ENCODE measurements at regions not wholly inside any gene's neighbourhood (a gene's known extent, or its start where the extent isn't known, plus 50 kb on each side); places are given as distances from the start of the nearest gene placed in this dataset.

GRCh38 chr6:67393356-67393755 lies 1241.7 kb upstream of the ADGRB3 start:
- no peak for DNase-seq (ENCODE audit: low read depth in 2 of 2)

DNA sequence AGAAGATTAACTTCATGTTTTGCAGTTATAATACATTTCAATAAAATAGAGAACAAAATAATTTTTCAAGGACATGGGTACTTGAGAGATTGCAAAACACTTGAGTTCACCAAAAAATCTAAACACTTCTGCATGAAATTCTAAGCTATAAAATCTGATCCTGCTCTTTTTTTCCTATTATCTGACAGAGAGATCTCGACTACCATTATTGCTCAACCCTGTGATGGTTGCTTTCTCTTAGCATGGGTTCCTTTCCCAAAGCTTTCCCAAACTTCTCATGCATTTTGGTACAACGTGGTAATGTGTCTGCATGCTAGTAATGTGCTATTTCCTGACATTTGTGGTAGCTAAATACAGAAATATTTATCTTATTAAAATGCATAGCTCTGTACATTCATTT lies 1243.1 kb upstream of the ADGRB3 start:
- DNase-seq (ENCODE audit: low read depth in 2 of 2), result no peak

GRCh38 chr6:67369679-67370078 lies 1265.4 kb upstream of the ADGRB3 start:
- DNase-seq (ENCODE audit: low read depth in 2 of 2), result no peak

DNA sequence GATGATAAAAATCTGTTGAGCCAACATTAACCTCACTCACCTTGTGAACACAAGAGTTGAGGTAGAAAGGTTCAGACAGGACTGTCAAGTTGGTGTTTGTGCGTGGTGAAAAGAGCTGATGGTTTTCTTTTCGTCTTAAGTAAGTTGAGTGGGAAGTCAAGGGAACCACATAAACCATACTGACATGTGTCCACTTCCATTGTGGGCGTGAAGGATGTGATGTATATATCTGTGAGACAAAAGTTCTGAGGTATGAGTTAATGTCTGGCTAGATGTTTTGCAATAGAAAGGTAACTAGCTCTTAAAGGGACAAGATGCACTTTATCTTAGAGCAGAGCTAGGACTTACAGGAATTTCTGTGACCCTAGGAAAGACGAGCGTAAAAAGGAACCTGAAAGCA lies 1272.1 kb upstream of the ADGRB3 start:
- no peak for DNase-seq (ENCODE audit: low read depth in 2 of 2)

- no peak for DNase-seq (ENCODE audit: low read depth in 2 of 2)
These were observed 1273.8 kb upstream of the ADGRB3 start for GRCh38 chr6:67361264-67361663.

DNA sequence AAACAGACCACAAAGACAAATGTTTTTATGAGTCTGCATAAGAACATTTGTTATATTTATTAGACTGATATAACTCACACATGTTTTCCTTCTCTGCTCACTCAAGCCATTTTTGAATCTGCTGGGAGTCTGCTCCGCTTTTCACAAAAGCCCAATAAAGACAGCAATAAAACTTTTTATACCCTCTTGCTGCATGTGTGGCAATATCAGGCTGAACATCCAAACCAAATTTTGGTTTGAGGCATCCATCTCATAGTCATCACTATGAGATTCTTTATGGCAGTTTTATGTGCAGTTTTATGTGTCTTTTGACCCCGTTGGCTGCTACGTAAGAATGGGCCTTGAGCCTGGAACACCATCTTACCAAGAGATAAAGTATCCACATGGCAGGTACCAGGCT lies 1276.8 kb upstream of the ADGRB3 start:
- DNase-seq (ENCODE audit: low read depth in 2 of 2), result no peak

- no peak for DNase-seq (ENCODE audit: low read depth in 2 of 2)
These were observed 1281.2 kb upstream of the ADGRB3 start for GRCh38 chr6:67353861-67354260.

DNA sequence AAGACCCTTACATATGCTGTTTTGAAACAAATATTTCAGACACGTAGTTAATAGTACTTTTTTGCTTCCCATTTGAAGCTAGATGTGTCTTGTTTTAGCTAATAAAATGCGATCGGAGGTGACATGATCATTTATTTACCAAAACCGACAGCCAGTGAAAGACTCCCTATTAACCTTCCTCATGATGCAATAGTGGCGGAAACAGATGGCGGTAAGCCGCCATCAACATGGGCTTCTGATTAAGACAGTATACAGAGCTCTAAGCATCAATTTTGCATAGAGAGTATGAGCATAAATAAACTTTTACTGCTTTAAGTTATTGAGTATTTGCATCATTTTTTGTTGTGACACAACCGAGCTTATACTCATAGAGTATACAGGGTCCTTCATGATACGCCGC lies 1282.4 kb upstream of the ADGRB3 start:
- no peak for DNase-seq (ENCODE audit: low read depth in 2 of 2)

GRCh38 chr6:67350729-67351128 lies 1284.4 kb upstream of the ADGRB3 start:
- DNase-seq (ENCODE audit: low read depth in 2 of 2), result no peak

DNA sequence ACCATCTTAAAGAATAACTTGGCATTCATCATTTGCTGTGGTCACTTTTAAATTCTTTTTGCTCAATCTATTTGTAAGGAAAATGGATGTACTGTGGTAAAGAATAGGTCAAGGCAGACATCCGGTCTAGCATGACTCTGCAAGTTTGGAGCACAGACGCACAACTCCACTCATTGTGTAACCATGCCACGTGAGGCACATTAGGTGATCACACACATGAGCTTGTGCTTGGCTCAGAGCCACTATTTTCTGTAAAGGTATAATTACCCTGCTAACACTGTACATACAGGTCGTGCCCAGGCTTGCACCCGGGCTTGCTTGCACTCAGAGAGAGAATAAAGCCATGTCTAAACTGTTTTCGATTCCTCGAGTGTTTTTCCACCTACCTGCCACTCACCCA lies 1289.1 kb upstream of the ADGRB3 start:
- no peak for DNase-seq (ENCODE audit: low read depth in 2 of 2)

DNA sequence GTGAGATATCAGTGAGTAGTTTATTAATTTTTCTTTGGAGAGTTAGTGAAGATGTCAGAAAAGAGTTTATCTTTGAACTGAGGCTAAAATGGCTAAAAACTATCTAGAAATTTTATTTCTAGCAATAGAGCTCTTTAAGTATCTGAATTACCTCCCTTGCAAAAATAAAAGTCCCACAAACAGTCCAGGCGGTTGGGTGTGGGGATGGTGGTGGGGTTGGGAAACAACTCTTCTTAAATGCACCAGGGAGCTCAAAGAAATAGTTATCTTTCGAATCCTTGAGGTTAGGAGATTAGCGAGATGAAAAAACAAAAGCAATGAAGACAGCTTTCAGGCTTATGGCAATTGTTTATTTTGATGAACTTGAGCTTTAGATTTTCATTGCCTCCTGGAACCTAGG lies 1299.1 kb upstream of the ADGRB3 start:
- DNase-seq (ENCODE audit: low read depth in 2 of 2), result no peak

- DNase-seq (ENCODE audit: low read depth in 2 of 2), result no peak
These were observed 1303.8 kb upstream of the ADGRB3 start for GRCh38 chr6:67331304-67331703.

- no peak for DNase-seq (ENCODE audit: low read depth in 2 of 2)
These were observed 1306.8 kb upstream of the ADGRB3 start for GRCh38 chr6:67328269-67328668.

- DNase-seq (ENCODE audit: low read depth in 2 of 2), result no peak
These were observed 1334.5 kb upstream of the ADGRB3 start for GRCh38 chr6:67300430-67301040.

GRCh38 chr6:67292169-67292568 lies 1342.9 kb upstream of the ADGRB3 start:
- no peak for DNase-seq (ENCODE audit: low read depth in 2 of 2)

- no peak for DNase-seq (ENCODE audit: low read depth in 2 of 2)
These were observed 1347.5 kb upstream of the ADGRB3 start for GRCh38 chr6:67287566-67287965.

- DNase-seq (ENCODE audit: low read depth in 2 of 2), result no peak
These were observed 1349.1 kb upstream of the ADGRB3 start for GRCh38 chr6:67285770-67286495.

GRCh38 chr6:67277312-67277711 lies 1357.8 kb upstream of the ADGRB3 start:
- DNase-seq (ENCODE audit: low read depth in 2 of 2), result no peak

GRCh38 chr6:67265996-67266921 lies 1368.8 kb upstream of the ADGRB3 start:
- DNase-seq (ENCODE audit: low read depth in 2 of 2), result no peak

DNA sequence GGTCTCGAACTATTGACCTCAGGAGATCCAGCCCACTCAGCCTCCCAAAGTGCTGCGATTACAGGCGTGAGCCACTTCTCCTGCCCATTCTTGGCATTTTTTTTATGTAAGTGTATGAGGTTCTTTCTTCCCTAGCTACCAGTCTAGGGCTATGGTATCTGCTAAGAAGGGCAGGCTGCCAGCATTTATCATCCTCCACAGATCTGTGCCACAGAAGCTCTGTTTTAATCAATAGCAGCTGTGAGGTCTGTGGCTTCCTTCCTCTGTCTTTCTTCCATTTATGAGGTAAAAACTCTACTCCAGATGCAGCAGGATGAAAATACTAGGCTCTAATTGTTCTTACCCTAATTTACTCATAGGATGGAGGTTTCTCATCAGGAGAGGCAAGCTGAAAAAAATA lies 1382.4 kb upstream of the ADGRB3 start:
- no peak for DNase-seq (ENCODE audit: low read depth in 2 of 2)

- DNase-seq (ENCODE audit: low read depth in 2 of 2), result no peak
These were observed 1387.0 kb upstream of the ADGRB3 start for GRCh38 chr6:67248077-67248476.

- no peak for DNase-seq (ENCODE audit: low read depth in 2 of 2)
These were observed 1391.0 kb upstream of the ADGRB3 start for GRCh38 chr6:67244037-67244436.

GRCh38 chr6:67237277-67237676 lies 1397.8 kb upstream of the ADGRB3 start:
- DNase-seq (ENCODE audit: low read depth in 2 of 2), result no peak

Data from activated CD4-positive, alpha-beta T cell treated with anti-CD3 and anti-CD28 coated beads for 24 hours (primary cell).